GM18868 (cell line): ENCODE measurements at regions not wholly inside any gene's neighbourhood (a gene's known extent, or its start where the extent isn't known, plus 50 kb on each side); places are given as distances from the start of the nearest gene placed in this dataset.
"Not testable (repeated sequence)": the region's sequence is repeated elsewhere in the genome, so short reads cannot be mapped to it uniquely, and the experiment has no call there.

Experiments
- ATAC-seq: cut with Tn5 transposase; IDR thresholded peaks from one replicate; pipeline ENCODE4 v1.9.1; 2021; ENCODE audit warnings: mild to moderate bottlenecking, moderate library complexity; ENCODE audit not compliant: unreplicated experiment

DNA sequence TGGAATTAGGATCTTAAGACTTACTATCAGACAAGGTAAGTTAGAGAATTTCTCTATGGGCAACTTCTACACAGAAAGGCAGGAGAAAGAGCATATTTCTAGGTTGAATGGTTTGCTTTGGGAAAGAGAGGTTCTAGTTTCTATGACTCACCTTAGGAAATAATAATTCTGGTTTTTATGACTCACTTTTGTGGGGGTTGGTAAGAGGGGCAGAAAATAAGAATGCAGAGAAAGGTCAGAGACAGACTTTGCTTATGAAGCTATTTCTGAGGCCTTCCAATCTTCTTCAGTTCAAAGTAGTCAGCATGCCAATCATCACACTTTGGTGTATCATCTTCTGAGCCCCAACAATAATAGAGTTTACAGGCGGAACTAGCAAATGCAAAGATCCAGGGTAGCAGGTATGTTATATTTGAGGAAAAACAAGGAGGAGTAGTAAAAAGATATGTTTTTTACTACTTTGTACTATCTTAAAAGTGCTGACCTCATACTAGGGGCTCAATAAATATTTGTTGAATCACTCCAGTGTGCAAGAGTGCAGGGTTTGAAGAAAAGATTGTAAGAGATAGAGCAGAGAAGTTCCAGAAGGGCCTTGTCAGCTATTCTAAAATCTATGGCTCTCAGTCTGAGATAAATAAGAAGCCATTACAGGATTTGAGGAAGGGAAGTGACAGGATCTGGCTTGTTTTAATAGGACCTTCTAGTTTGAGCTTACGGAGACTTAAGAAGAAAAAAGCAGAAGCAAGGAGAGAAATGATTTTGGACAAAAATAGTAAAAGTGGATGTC, 56.7 kb upstream of the LRFN5 start:
- ATAC-seq = no peak

DNA sequence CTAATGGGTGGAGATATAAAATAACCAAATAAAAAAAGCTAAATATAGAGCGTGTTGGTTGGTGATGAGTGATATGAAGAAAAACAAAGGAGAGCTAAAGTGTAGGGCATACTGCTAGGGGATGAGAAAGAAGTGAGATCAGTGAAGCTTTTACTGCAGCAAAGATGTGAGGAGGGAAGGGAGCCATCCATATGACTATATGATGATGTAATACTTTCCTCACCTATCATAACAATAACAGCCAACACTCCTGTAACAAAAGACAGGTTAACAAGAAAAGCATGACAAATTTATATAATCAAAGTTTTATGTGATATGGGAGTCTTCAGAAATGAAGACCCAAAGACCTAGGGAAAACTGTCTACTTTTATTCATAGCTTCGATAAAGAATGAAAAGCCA, 57.4 kb upstream of the LRFN5 start:
- ATAC-seq = no peak

DNA sequence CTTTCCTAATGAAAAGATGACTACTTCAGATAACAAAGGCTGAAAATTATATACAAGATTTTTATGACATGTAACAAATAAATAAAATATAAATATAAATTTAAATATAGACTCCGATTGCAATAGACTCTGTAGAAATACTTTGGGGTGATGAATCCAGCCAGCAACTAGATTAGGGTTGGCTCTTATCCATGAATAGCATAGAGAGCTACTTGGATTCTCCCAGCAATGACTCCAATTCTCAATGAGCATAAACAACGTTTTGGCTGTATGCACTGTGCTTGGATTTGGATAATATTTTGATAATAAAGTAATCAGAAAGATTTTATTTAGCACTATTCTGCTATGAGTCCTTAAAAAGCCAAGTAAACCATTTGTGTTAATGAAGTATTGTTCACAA, 58.0 kb upstream of the LRFN5 start:
- no peak for ATAC-seq

DNA sequence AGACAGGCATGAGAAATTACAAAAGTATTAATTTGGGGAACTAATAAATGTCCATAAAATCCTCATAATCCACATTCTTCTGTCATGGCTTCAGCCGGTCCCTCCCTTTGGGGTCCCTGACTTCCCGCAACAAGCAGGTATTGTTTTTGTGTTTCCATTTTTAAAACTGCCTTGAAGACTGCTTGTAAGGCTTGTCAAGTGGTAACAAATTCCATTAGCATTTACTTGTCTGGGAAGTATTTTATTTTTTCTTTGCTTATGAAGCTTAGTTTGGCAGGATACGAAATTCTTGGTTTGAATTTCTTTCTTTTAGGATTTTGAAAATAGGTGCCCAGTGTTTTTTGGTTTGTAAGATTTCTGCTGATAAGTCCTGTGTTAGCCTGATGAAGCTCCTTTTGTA, 65.3 kb upstream of the LRFN5 start:
- ATAC-seq = no peak

DNA sequence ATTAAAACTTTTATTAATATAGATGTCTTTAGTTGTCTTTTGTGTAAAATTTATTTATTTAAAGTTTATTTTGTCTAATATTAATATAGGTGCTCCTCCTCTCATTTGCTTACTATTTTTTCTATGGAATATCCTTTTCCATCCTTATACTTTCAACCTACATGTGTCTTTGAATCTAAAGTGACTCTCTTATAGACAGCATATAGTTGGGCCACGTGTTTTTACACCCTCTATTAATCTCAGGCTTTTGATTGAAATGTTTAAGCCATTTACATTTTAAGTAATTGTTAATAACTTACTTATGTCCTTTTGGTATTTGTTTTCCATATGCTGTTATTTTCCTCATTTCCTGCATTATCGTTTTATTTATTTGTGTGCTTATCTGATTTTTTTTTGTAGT, 74.4 kb upstream of the LRFN5 start:
- ATAC-seq = no peak

DNA sequence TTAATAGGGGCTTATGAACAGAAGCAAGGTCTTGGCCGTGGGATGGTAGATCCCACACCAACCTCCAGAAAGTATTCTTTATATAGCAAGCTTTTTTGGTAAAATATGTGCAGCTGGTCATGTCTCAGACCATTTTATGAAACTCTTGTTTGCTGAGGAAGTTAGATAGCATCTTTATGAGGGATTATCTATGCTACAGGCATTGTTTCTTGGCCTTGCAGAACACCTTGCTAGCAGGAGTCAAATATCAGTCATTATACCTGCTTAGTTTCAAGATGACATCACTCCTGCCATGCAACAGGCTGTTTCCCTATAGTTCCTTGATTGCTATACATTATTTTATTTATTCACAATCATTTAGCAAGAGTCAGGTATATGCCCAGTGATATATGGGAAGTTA, 84.8 kb upstream of the LRFN5 start:
- ATAC-seq = no peak

DNA sequence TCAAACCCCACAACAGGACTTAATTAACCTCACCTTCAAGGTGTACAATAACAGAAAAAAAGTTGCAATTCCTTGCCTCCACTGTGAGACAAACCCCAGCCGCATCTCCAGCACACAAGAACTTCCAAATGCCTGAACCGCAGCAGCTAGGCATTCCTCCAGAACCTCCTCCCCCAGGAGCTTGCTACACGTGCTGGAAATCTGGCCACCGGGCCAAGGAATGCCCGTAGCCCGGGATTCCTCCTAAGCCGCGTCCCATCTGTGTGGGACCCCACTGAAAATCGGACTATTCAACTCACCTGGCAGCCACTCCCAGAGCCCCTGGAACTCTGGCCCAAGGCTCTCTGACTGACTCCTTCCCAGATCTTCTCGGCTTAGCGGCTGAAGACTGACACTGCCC, 88.6 kb upstream of the LRFN5 start:
- ATAC-seq = not testable (repeated sequence)

DNA sequence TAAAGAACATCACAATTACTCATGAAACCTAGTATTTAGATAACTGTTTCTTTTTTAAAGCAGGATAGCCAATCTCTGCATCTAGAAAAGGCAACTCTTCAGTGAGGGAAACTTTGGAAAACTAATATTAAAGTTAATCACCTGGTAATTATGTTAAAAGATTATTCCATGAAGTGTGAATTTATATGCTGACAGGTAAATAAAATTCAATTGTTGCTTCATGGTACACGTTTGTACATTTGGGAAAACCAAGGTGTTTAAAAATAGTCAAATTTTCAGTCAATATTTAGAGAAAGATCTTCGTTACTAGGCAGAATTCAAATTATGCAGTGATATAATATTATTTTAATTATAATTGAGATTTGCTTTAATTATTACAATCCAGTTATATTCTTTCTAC, 100.1 kb upstream of the LRFN5 start:
- no peak for ATAC-seq

DNA sequence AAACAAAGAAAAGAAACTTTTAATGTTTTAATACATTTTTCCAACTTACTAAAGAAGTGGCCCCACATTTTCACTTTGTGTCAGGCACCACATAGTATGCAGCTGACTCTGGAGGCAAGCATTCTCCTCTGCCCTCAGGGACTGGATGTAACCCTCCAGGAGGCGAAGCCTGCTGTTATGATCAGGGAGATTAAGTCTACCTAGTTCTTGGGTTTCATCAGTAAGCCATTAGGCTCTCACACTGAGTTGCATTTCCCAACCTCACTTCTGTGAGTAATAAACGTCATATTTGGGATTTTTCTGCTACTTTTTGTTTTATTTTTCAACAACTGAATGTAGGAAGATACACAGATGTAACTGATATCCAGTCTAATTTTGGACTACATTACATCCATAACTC, 101.2 kb upstream of the LRFN5 start:
- no peak for ATAC-seq

DNA sequence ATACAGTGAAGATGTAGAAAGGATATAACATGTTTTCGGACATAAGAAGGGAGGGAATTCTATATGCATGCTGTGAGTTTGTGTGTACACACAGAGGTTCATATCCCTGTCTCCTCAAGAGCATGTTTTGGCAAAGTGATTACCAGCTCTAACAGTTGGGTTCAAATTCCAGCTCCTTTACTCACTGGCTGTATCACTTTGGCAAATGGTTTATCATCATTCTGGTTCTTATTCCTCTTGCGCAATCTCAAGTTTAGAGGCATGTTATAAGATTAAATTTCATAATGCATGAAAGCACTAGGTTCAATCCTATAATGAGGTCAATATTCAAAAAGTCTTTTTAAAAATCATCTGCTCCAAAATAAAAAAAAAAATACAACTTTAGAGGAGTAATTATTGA, 107.7 kb upstream of the LRFN5 start:
- no peak for ATAC-seq

DNA sequence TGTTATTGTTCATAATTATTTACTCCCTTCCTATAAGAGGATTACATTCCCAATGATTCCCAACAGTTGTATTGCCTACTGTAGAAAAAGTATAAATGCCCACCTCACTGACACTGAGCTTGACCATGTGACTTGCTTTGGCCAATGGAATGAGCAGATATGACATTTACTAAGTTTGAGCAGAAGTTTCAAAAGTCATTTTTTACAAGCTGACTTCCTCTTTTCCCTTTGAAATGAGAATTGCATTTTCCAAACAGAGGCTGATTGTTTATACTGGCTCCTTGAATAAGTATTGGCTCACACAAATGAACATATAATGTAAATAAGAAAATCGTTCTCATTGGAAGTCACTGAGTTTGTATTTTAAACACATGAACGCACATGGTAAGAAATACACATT, 116.4 kb upstream of the LRFN5 start:
- no peak for ATAC-seq

DNA sequence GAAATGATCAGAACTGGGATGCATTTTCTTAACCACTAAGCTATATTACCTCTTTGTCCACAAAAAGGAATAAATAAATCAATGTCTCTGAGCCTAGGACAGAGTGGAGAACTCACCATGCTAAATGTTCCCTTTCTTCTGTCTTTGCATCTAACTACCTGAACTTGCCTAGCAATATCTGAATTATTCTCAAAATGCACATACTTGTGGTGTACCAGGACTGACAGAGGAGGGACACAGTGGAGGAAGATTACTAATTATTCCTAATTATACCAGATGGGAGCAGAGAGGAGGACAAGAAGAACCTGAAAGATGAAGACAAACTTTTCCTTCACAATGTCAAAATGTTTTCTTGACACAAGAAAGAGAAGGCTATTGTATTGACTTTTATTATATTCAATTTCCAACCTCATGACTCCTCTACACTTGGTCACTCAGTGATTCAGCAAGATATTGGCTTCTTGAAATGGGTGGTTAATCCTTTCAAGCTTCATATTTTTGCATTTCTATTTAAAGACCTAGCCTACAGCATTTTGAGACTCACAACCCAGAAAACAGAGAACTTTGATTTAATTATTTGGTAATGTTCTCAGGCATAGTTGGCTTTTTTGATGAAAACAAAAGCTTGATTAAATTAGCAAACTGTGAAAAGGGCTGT, 117.2 kb upstream of the LRFN5 start:
- no peak for ATAC-seq

DNA sequence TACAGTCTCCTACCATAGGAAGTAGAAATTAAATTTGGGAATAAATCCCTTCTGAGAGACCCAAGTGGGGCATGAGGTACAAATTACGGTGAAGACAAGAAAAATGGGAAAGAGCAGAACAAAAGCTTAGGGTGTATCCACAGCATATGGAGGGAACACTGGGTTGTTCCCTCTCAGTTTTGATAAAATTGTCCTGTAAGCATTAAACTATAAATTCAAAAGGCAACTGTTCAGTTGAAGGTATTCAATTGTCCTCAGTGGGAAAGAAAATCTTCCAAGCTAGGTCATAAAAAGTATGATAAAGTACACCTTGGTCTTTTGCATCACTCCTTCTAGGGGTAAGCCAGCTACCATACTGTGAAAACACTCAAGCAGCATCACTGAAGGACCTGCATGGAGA, 118.3 kb upstream of the LRFN5 start:
- ATAC-seq = no peak

DNA sequence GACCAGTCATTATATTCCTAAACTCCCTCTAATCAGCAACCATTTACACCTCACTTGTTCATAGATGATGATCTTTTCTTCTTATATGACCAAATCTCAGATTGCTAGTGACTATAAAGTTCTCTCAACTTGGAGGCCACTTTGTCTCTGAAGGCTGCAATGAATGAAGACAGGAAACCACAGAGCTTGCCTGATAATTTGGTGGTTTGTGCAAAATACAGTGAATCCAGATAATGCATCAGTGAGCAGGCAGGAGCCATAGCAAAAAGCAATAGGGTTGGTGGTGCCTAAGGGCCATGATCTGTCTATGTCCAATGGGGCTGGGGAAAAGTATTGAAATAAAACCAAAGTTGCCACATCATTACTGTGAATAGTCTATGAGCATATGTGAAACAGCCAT, 123.8 kb upstream of the LRFN5 start:
- ATAC-seq = no peak

DNA sequence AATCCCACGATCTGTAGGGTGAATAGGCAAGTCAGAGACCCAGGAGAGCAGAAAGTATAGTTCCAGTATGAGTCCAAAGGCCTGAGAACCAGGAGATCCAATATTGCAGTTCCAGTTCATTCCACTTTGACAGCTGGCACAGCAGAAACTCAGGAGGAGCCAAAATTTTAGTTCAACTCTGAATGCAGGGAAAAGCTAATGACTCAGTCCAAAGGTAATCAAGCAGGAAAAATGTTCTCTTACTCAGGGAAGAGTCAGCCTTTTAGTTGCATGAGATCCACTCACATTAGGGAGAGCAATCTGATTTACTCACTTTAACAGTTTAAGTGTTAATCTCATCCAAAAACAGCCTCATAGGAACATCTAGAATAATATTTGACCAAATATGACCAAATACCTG, 130.2 kb upstream of the LRFN5 start:
- no peak for ATAC-seq

DNA sequence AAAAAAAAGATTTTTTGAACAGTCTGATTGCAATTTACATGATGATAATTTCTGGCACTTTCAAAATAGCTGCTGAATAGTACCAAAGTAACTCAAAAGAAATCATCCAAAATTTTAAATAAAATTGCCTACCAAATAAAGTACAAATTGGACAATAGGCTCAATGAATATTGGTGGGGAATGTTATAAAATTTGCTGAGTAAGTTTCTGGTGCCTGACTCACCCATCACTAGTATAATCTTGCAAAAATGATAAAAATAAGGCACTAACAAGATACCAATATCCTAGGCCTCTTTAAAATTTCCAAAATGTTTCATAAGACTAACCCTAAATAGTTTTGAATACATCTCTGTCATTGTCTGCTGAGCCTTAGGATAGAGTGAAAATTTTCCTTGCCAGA, 145.3 kb upstream of the LRFN5 start:
- no peak for ATAC-seq

DNA sequence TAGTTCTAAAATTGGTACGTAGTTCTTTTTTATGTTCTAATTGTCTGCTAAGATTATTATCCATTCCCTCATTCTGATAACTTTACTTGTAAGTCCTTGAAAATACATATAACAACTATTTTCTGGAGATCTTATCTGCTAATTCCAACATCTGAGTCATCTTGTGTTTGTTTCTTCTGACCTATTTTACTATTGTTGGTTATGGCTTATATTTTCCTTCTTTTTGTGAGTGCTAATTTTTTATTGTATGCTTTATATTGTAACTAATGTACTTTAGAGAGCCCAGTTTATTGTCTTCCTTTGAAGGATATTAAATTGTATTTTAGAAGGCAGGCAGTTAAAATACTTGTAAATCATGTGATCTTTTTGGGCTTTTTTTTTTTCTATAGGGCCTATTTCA, 149.3 kb upstream of the LRFN5 start:
- ATAC-seq = no peak

DNA sequence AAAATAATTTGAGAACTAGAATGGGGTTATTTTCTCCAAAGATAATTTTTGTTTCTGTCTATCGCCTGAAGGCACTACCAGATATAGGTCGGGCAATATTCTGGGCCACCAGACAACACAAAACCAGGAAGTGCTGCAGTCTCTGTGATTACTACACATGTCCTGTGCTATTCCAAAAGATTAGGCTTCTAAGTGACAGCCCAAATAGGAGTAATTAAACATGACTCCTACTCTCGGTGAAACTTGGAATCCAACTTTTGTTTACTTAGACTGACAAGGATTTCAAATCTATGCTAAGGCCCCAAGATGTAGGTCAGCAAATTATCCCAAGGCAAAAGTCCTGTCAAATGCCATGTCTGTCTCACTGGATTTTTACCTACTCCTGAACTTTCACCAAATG, 157.6 kb upstream of the LRFN5 start:
- no peak for ATAC-seq

DNA sequence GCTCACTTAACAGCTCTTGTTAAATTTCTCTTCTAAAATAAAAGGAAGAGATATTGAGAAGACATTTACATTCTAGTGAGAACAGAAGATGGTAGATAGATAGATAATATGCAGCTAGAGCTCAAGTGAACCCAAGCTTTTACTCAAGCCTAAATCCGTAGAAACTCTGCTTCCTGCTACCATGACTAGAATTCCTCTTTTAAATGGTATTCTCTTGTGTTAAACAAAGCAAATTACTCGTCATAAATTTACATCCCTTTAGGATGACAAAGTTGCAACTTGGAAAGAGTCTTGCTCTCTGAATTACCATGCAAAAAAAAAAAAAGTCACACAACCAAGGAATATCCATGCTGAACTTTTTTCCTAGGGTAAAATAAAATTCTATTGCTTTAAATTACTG, 160.7 kb upstream of the LRFN5 start:
- no peak for ATAC-seq

DNA sequence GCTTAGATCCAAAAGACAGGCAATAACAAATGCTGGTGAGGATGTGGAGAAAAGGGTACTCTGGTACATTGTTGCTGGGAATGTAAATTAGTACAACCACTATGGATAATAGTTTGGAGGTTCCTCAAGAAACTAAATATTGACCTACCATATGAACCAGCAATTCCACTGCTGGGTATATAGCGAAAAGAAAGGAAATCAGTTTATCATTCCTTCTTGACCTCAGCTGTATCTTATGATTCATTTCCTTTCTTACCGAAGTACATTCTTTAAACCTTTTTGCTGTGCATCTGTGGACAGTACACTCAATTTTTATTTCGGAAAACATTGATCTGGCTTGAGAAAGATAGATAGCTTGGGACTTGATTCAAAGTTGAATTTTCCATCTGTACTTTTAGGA, 183.2 kb upstream of the LRFN5 start:
- no peak for ATAC-seq

DNA sequence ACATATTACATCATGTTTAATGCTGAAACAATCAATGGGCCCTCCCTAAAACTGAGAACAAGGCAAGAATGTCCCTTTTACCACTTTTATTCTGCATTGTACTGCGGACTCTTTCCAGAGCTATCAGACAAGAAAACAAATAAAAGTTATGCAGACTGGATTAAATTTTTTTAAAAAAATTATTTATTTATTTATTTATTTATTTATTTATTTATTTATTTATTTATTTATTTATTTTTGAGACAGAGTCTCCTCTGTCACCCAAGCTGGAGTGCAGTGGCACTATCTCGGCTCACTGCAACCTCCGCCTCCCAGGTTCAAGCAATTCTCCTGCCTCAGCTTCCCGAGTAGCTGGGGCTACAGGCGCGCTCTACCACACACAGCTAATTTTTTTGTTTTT, 185.4 kb upstream of the LRFN5 start:
- not testable (repeated sequence) for ATAC-seq

DNA sequence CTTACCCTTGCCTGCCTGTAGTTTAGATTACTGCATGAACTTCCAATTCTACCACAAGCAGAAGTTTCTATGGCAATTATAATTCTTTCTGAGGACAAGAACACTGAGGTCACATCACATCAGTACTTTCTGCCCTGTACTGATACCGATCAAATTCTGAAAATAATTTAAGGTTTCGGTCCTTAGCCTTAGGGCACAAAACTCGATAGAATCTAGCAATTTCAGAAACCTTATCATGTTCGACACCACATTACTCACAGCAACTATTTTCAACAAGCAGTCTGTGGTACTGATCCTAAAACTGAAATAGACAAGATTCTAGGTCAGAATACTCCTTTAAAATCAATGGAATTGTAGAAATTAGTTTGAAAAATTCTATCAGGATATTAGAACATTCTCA, 187.0 kb upstream of the LRFN5 start:
- no peak for ATAC-seq

DNA sequence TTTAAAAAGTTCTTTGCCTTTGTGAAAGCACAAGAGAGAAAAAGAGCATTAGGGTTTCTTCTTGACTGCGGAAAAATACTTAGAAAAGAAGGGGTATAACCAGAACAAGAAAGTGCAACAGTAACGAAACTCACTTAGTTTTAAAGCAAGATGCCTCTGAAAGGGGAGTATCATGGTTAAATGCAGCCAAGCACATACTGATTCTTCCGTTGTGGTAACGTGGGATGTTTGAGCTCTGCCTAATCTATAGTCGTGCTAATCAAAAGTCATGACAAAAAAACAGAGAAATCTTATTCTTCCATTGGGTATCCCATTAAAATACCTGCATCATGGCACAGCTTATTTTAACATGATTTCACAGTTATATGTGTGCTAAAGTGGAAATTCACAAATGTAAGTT, 187.8 kb upstream of the LRFN5 start:
- ATAC-seq = no peak
